Karpas-422 (cell line): ENCODE measurements at regions not wholly inside any gene's neighbourhood (a gene's known extent, or its start where the extent isn't known, plus 50 kb on each side); places are given as distances from the start of the nearest gene placed in this dataset.

Source experiments
- DNase-seq: peaks from one replicate; pipeline ENCODE4 v3.0.0-alpha.2; 2015
- H2AFZ ChIP-seq: fragments of 200-600 bp; sonication (generic); 2 replicates; pipeline ENCODE4 v1.6.1; 2014; ENCODE audit warnings: antibody characterized with exemption, low read length, mixed read lengths
- H3K27ac ChIP-seq: fragments of 200-600 bp; sonication (generic); 2 replicates; pipeline ENCODE4 v1.5.1; 2014; ENCODE audit warnings: mild to moderate bottlenecking, low read length, moderate library complexity
- H3K27me3 ChIP-seq: fragments of 200-600 bp; sonication (generic); 2 replicates; pipeline ENCODE4 v1.6.1; 2014; ENCODE audit warnings: low read length, mixed read lengths
- H3K36me3 ChIP-seq: fragments of 200-600 bp; sonication (generic); 2 replicates; pipeline ENCODE4 v1.6.1; 2014; ENCODE audit warnings: low read length, mixed read lengths; ENCODE audit not compliant: insufficient read depth
- H3K4me1 ChIP-seq: fragments of 200-600 bp; sonication (generic); 2 replicates; pipeline ENCODE4 v1.6.1; 2014; ENCODE audit warnings: mild to moderate bottlenecking, low read length, mixed read lengths
- H3K4me2 ChIP-seq: fragments of 200-600 bp; sonication (generic); 2 replicates; pipeline ENCODE4 v1.6.1; 2014; ENCODE audit warnings: low read length, low read depth, mild to moderate bottlenecking; ENCODE audit not compliant: poor library complexity, severe bottlenecking
- H3K4me3 ChIP-seq: fragments of 200-600 bp; sonication (generic); 2 replicates; pipeline ENCODE4 v1.5.1; 2014; ENCODE audit warnings: mild to moderate bottlenecking, antibody characterized with exemption, low read length, mixed read lengths
- H3K79me2 ChIP-seq: fragments of 200-600 bp; sonication (generic); 2 replicates; pipeline ENCODE4 v1.6.1; 2014; ENCODE audit warnings: mild to moderate bottlenecking, low read length, mixed read lengths
- H3K9ac ChIP-seq: fragments of 200-600 bp; sonication (generic); 2 replicates; pipeline ENCODE4 v1.6.0; 2014; ENCODE audit warnings: low read length
- H3K9me2 ChIP-seq: fragments of 200-600 bp; sonication (generic), shearing (Covaris generic); replicated peaks from 2 replicates; pipeline ENCODE4 v1.6.0; 2014; ENCODE audit warnings: mild to moderate bottlenecking, low read length, moderate library complexity; ENCODE audit not compliant: insufficient read depth
- H3K9me3 ChIP-seq: fragments of 300-700, 200-600 bp; sonication (generic); 2 replicates; pipeline ENCODE4 v1.6.1; 2014; ENCODE audit warnings: low read length, mixed read lengths
- H4K20me1 ChIP-seq: fragments of 200-600 bp; sonication (generic); 2 replicates; pipeline ENCODE4 v1.6.1; 2014; ENCODE audit warnings: mild to moderate bottlenecking, antibody characterized with exemption, low read length, low read depth; ENCODE audit not compliant: insufficient read depth

DNA sequence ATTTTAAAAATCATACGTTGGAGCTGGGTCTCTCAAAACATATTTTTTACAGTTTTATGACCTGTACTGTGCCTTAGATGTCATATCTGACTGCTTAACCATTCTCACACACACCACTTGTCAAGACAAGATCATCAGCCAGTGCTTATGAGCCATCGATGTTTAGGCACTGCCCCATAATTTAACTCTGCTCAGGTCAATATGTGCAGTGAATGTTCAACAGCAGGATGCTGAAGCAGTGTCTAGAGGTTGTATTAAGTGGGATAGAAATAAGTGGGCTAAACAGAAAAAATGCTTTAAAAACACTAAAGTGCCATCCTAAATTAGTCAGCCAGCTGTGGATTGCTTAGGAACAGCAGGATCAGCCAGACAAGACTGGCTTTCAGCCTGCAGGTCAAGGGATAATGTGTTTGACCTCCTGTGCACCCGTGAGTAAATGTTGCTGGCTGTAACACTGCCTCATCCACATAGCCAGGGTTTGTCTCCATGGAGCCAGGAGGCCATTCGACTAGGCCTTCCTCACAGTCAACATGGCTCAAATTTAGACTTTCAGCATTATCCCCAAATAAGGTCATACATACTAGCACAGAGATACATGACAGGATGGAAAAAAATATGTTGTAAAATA lies 139.0 kb upstream of the NXPH2 start:
- Histone ChIP-seq H3K4me1 (no peaks in the 10 kb centered on the region), H3K9me2 (no peaks in the 10 kb centered on the region), H3K36me3 (no peaks in the 10 kb centered on the region), H3K9ac (no peak overlapping the region), H3K9me3 (no peaks in the 10 kb centered on the region), H3K27me3 (no peaks in the 10 kb centered on the region), H2AFZ (no peak overlapping the region), H3K4me2 (no peak overlapping the region), H3K4me3 (no peak overlapping the region), H3K27ac (no peak overlapping the region), H3K79me2 (no peaks in the 10 kb centered on the region), H4K20me1 (no peaks in the 10 kb centered on the region)
- no peak for DNase-seq

DNA sequence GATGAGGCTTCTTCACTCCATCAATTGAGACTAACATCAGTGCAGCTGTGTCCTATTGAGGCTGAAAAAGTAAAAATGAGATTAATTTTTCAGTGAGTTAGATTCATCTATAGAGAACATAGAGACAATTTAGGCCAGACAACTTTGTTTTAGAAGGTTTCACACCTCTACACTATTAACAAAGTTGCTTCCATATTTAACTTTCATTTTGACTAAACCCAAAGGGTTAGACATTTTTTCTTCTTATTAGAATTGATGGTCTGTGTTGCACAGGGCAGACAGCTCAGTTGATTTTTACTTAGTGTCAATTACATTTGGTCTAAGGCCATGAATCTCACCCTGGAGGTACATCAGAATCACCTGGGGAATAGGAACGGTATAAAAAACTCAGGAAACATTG lies 130.2 kb upstream of the NXPH2 start:
- Histone ChIP-seq H3K9me3 (peaks cover 3% of the 10 kb centered on the region; the same call in 1 of the 2 replicates), H3K9me2 (no peaks in the 10 kb centered on the region), H3K4me3 (no peak overlapping the region), H3K4me1 (no peaks in the 10 kb centered on the region), H3K36me3 (no peaks in the 10 kb centered on the region), H4K20me1 (no peaks in the 10 kb centered on the region), H3K27ac (no peak overlapping the region), H3K79me2 (no peaks in the 10 kb centered on the region), H2AFZ (no peak overlapping the region), H3K4me2 (no peak overlapping the region), H3K9ac (no peak overlapping the region), H3K27me3 (no peaks in the 10 kb centered on the region)
- DNase-seq, result no peak

DNA sequence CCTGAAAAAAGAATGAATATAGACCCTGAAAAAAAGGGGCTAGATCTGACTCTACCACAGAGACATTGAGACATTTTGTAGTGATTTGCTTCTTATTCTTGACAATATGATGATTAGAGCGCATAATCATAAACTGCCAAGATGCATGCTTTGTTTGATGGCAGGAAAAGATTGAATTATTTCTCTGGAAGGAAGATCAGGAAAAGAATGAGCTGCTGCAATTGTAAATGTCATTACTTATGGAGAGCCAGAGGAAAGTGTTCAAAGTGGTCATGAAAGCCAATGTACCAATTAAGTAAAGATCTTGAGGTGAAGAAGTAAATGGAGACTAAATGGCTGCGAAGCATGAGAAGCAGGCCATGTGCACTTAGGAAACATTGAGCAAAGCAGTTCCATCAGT lies 126.4 kb upstream of the NXPH2 start:
- no peak overlapping the region for H3K4me3 ChIP-seq
- no peak overlapping the region for H2AFZ ChIP-seq
- no peak overlapping the region for H3K27ac ChIP-seq
- no peak for DNase-seq
- H3K27me3 ChIP-seq, result no peaks in the 10 kb centered on the region
- H3K9me2 ChIP-seq, result no peaks in the 10 kb centered on the region
- no peaks in the 10 kb centered on the region for H3K36me3 ChIP-seq
- H3K79me2 ChIP-seq, result no peaks in the 10 kb centered on the region
- no peak overlapping the region for H3K9ac ChIP-seq
- peaks cover 14% of the 10 kb centered on the region for H3K9me3 ChIP-seq
- H3K4me2 ChIP-seq, result no peak overlapping the region
- no peaks in the 10 kb centered on the region for H3K4me1 ChIP-seq
- H4K20me1 ChIP-seq, result no peaks in the 10 kb centered on the region

DNA sequence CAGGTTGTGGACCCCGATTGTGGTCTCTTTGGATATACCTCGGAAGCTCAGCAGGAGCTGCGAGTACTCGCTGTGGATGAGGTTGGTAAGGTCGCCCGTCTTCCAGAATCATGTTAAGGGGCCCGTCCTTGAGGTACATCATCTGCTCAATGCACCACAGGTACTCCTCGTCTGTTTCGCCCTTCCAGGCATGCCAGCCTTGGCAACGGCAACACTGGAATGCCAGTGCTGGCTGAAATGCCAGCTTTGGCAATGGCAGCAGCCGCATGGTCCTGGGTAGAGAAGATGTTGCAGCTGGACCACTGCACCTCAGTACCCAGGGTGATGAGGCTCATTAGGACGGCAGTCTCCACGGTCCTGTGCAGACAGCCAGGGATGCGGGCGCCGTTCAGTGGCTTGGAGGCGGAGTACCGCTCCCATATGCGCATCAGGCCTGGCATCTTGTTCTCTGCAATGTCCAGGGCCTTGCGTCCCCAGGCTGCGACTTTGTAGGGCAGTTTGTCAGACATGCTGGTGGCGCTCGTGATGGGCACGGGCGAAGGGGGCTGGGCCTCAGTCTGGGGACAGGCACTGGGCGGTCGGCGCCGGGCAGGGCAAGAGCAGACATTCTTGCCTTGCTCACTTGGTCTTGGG lies 122.2 kb upstream of the NXPH2 start:
- peaks cover 15% of the 10 kb centered on the region for H3K9me3 ChIP-seq
- H3K27me3 ChIP-seq, result no peaks in the 10 kb centered on the region
- H3K79me2 ChIP-seq, result no peaks in the 10 kb centered on the region
- H3K4me1 ChIP-seq, result no peaks in the 10 kb centered on the region
- H2AFZ ChIP-seq, result no peak overlapping the region
- no peaks in the 10 kb centered on the region for H3K36me3 ChIP-seq
- no peaks in the 10 kb centered on the region for H4K20me1 ChIP-seq
- no peak overlapping the region for H3K9ac ChIP-seq
- H3K27ac ChIP-seq, result no peak overlapping the region
- H3K4me2 ChIP-seq, result no peak overlapping the region
- no peak for DNase-seq
- no peak overlapping the region for H3K4me3 ChIP-seq
- H3K9me2 ChIP-seq, result no peaks in the 10 kb centered on the region

DNA sequence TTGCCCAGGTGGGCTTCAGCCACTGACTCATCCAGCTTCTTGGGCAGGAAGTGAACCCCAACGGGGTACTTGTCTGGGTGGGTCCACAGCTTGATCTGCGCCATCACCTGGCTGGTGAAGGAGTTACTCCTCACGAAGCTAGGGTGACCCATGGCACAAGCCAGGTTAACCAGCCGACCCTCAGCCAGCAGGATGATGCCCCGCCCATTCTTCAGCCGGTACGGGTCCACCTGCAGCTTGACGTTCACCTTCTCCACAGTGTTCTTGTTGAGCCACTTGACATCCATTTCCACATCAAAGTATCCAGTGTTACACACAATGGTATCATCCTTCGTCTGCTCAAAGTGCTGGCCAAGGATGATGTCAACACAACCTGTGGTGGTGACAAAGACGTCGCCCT lies 121.3 kb upstream of the NXPH2 start:
- H3K27me3 ChIP-seq, result no peaks in the 10 kb centered on the region
- H3K9me3 ChIP-seq, result peaks cover 14% of the 10 kb centered on the region
- H3K4me3 ChIP-seq, result no peak overlapping the region
- no peak overlapping the region for H3K27ac ChIP-seq
- no peaks in the 10 kb centered on the region for H3K79me2 ChIP-seq
- no peak overlapping the region for H2AFZ ChIP-seq
- H3K9ac ChIP-seq, result no peak overlapping the region
- no peaks in the 10 kb centered on the region for H3K36me3 ChIP-seq
- no peaks in the 10 kb centered on the region for H3K4me1 ChIP-seq
- DNase-seq, result no peak
- H3K4me2 ChIP-seq, result no peak overlapping the region
- no peaks in the 10 kb centered on the region for H3K9me2 ChIP-seq
- H4K20me1 ChIP-seq, result no peaks in the 10 kb centered on the region

DNA sequence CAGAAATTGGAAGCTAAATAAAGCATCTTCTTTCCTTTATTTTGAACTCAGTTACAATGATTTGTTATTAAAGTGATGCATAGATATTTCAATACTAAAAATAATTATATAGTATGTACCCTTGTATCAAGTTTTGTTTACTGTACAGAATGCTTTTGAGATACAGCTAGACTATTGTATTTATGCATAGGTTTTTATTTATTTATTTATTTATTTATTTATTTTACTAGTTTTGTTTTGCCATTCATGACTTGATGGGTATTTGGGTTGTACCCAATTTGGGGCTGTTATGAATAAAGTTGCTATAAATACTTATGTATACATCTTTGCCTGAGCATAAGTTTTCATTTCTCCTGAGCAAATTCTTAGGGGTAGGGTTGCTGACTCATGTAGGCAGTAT lies 118.7 kb upstream of the NXPH2 start:
- no peak overlapping the region for H2AFZ ChIP-seq

DNA sequence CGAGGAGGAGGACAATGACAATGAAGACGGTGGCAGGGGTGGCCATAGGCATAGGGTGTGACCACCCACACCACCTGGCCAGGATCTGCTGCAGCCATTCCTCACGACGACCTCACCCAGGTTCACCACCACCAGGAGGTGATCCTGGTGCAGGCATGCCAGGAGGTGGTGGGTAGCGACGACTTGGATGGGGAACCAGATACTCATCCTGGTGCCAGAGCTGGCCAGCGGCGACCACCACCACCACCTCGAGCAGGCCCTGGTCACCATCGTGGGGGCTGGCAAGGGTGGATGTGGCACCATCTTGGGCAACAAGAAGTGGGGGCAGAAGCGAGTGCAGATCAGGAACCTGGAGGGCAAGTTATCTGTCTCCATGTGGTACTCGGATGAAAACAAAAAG lies 117.1 kb upstream of the NXPH2 start:
- Histone ChIP-seq H3K27me3 (no peaks in the 10 kb centered on the region), H3K4me3 (no peak overlapping the region), H3K36me3 (no peaks in the 10 kb centered on the region), H3K9me2 (0 out of 2 replicates have a peak, but pooled peaks cover 3% of the 10 kb centered on the region), H3K4me2 (no peak overlapping the region), H3K4me1 (no peaks in the 10 kb centered on the region), H3K79me2 (no peaks in the 10 kb centered on the region), H2AFZ (no peak overlapping the region), H3K9ac (no peak overlapping the region), H4K20me1 (no peaks in the 10 kb centered on the region), H3K27ac (no peak overlapping the region), H3K9me3 (peaks cover 8% of the 10 kb centered on the region)
- DNase-seq, result no peak

More for the DNA sequence above, 118.7 kb upstream of the NXPH2 start:
- Histone ChIP-seq H3K4me3 (no peak overlapping the region), H3K4me2 (no peak overlapping the region), H3K9me2 (no peaks in the 10 kb centered on the region), H3K27me3 (no peaks in the 10 kb centered on the region), H3K79me2 (no peaks in the 10 kb centered on the region), H3K4me1 (no peaks in the 10 kb centered on the region), H3K36me3 (no peaks in the 10 kb centered on the region), H3K9me3 (peaks cover 12% of the 10 kb centered on the region), H3K27ac (no peak overlapping the region), H4K20me1 (no peaks in the 10 kb centered on the region), H3K9ac (no peak overlapping the region)
- DNase-seq, result no peak

DNA sequence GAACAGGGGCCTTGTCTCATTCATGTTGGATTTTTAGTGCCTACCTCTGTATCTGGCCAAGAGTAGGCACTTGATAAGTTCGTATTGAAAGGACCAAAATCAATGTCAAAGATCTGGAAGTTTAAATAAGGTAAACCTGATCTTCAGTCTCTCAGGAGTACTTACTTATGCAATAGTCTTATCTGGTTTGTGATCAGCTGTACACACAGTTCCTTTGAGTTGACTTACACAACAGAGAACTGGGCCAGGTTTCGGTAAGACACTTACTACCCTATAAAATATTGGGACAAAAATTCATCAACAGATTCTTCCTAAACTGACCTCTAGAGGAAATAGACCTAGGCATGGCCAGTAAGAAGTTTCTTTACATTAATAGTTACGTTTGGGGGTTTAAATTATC lies 113.6 kb upstream of the NXPH2 start:
- Histone ChIP-seq H3K4me1 (no peaks in the 10 kb centered on the region), H3K9ac (no peak overlapping the region), H3K36me3 (no peaks in the 10 kb centered on the region), H3K4me2 (no peak overlapping the region), H3K27ac (no peak overlapping the region), H3K9me3 (no peaks in the 10 kb centered on the region), H4K20me1 (no peaks in the 10 kb centered on the region), H3K4me3 (no peak overlapping the region), H3K79me2 (no peaks in the 10 kb centered on the region), H3K27me3 (no peaks in the 10 kb centered on the region), H2AFZ (no peak overlapping the region), H3K9me2 (0 out of 2 replicates have a peak, but pooled peaks cover 3% of the 10 kb centered on the region)
- no peak for DNase-seq
